Ectodermal cell (in vitro differentiated cells): ENCODE measurements at regions not wholly inside any gene's neighbourhood (a gene's known extent, or its start where the extent isn't known, plus 50 kb on each side); places are given as distances from the start of the nearest gene placed in this dataset.

Experiments used
- H3K27ac ChIP-seq: 2 replicates; pipeline ENCODE4 v1.7.0; 2013; ENCODE audit warnings: mild to moderate bottlenecking, low read depth, low read length; ENCODE audit not compliant: insufficient read depth, poor library complexity, severe bottlenecking
- H3K27me3 ChIP-seq: 2 replicates; pipeline ENCODE4 v1.7.0; 2013; ENCODE audit warnings: mild to moderate bottlenecking, low read length; ENCODE audit not compliant: insufficient read depth, control insufficient read depth, poor library complexity, severe bottlenecking
- H3K36me3 ChIP-seq: one replicate; pipeline ENCODE4 v1.7.0; 2013; ENCODE audit warnings: low read length; ENCODE audit not compliant: control insufficient read depth, insufficient read depth
- H3K4me1 ChIP-seq: one replicate; pipeline ENCODE4 v1.7.0; 2013; ENCODE audit warnings: low read length; ENCODE audit not compliant: control insufficient read depth, insufficient read depth
- H3K4me3 ChIP-seq: 2 replicates; pipeline ENCODE4 v1.7.0; 2013; ENCODE audit warnings: low read depth, low read length, control low read depth; ENCODE audit not compliant: insufficient read depth
- H3K9me3 ChIP-seq: 2 replicates; pipeline ENCODE4 v1.7.0; 2013; ENCODE audit warnings: mild to moderate bottlenecking, low read length, moderate library complexity; ENCODE audit not compliant: control insufficient read depth
- WGBS, 2 experiments: methylation state at CpG; one replicate each; pipeline ENCODE4 v1.1.7; 2013; ENCODE audit warnings: missing lambda C conversion rate in 2 of 2; 5-methylcytosine and 5-hydroxymethylcytosine counted together

GRCh38 chr3:156609546-156609945, 54.6 kb upstream of the SSR3 start:
- Histone ChIP-seq H3K9me3 (no peaks in the 10 kb centered on the region), H3K4me3 (no peak overlapping the region), H3K4me1 (peaks cover 10% of the 10 kb centered on the region), H3K36me3 (no peaks in the 10 kb centered on the region), H3K27me3 (peaks cover 3% of the 10 kb centered on the region), H3K27ac (no peak overlapping the region)

- H3K27ac ChIP-seq = no peak overlapping the region
- no peaks in the 10 kb centered on the region for H3K9me3 ChIP-seq
- peaks cover 3% of the 10 kb centered on the region for H3K27me3 ChIP-seq
- H3K4me1 ChIP-seq = peaks cover 10% of the 10 kb centered on the region
- no peak overlapping the region for H3K4me3 ChIP-seq
- H3K36me3 ChIP-seq = no peaks in the 10 kb centered on the region
- 93 to 95% methylated on average over 9 of the region's 9 CpGs for WGBS, 2 experiments
These were observed 53.9 kb upstream of the SSR3 start for GRCh38 chr3:156608601-156609514.

GRCh38 chr3:156606729-156607128, 51.8 kb upstream of the SSR3 start:
- no peak overlapping the region for H3K4me3 ChIP-seq
- 85 to 91% methylated on average over 3 to 4 of the region's 4 CpGs for WGBS, 2 experiments
- no peaks in the 10 kb centered on the region for H3K9me3 ChIP-seq
- no peak overlapping the region for H3K27ac ChIP-seq
- H3K36me3 ChIP-seq = no peaks in the 10 kb centered on the region
- peaks cover 3% of the 10 kb centered on the region for H3K27me3 ChIP-seq
- peaks cover 10% of the 10 kb centered on the region for H3K4me1 ChIP-seq

- H3K27ac ChIP-seq = peak overlapping the region; percentile 75
These were observed 51.0 kb upstream of the SSR3 start for GRCh38 chr3:156605686-156606605.

GRCh38 chr3:156604642-156605144, 49.8 kb upstream of the SSR3 start:
- 94 to 95% methylated on average over 2 of the region's 2 CpGs for WGBS, 2 experiments
- Histone ChIP-seq H3K9me3 (no peaks in the 10 kb centered on the region), H3K36me3 (no peaks in the 10 kb centered on the region), H3K4me3 (no peak overlapping the region), H3K27me3 (peaks cover 3% of the 10 kb centered on the region), H3K4me1 (peaks cover 10% of the 10 kb centered on the region), H3K27ac (no peak overlapping the region)

More at GRCh38 chr3:156605686-156606605, 51.0 kb upstream of the SSR3 start:
- 3 to 5% methylated on average over 36 of the region's 37 CpGs for WGBS, 2 experiments
- H3K4me3 ChIP-seq = peak overlapping the region; percentile 41
- H3K36me3 ChIP-seq = no peaks in the 10 kb centered on the region
- peaks cover 10% of the 10 kb centered on the region for H3K4me1 ChIP-seq
- peaks cover 3% of the 10 kb centered on the region for H3K27me3 ChIP-seq
- H3K9me3 ChIP-seq = no peaks in the 10 kb centered on the region
